ENCODE measurements at regions not wholly inside any gene's neighbourhood (a gene's known extent, or its start where the extent isn't known, plus 50 kb on each side); places are given as distances from the start of the nearest gene placed in this dataset.

GRCh38 chr16:65510850-65511249, 389.0 kb upstream of the CDH11 start:
- TF ChIP-seq FOXM1 (IDR thresholded peaks at IDR 0.05; ENCODE audit: borderline replicate concordance, low read depth): no peak
- TF ChIP-seq MAX (IDR thresholded peaks at IDR 0.05): no peak
- TF ChIP-seq CEBPB (IDR thresholded peaks at IDR 0.05): no peak
- TF ChIP-seq REST (IDR thresholded peaks at IDR 0.05; ENCODE audit: low read depth): no peak
- TF ChIP-seq EGR1 (IDR thresholded peaks at IDR 0.05): no peak
- no peak for TF ChIP-seq ZBTB7A (IDR thresholded peaks at IDR 0.05; ENCODE audit: low read depth)
- TF ChIP-seq EP300 (IDR thresholded peaks at IDR 0.05; ENCODE audit: borderline replicate concordance): no peak
- TF ChIP-seq TAF1 (IDR thresholded peaks at IDR 0.05; ENCODE audit: low read depth): no peak
- no peak for TF ChIP-seq CREB1 (IDR thresholded peaks at IDR 0.05; ENCODE audit: low read depth)
- no peak for TF ChIP-seq TCF12 (IDR thresholded peaks at IDR 0.05; ENCODE audit: low read depth)
- no peak for TF ChIP-seq YY1 (IDR thresholded peaks at IDR 0.05; ENCODE audit: low read depth)
- no peak for TF ChIP-seq TEAD4 (IDR thresholded peaks at IDR 0.05)

Measured in Ishikawa (cell line).